Occipital lobe (tissue), 1 donor: ENCODE measurements at regions not wholly inside any gene's neighbourhood (a gene's known extent, or its start where the extent isn't known, plus 50 kb on each side); places are given as distances from the start of the nearest gene placed in this dataset.
"Not testable (repeated sequence)": the region's sequence is repeated elsewhere in the genome, so short reads cannot be mapped to it uniquely, and the experiment has no call there.

Experiments
- DNase-seq: peaks from one replicate; lab custom pipeline; 2025; lab: John Stamatoyannopoulos, UW

- DNase-seq = no peak
Measured at GRCh38 chr9:78713614-78714405, 416.9 kb downstream of the PSAT1 start.

GRCh38 chr9:78714576-78714975 is 417.7 kb downstream of the PSAT1 start:
- no peak for DNase-seq

GRCh38 chr9:78719029-78719428 is 422.1 kb downstream of the PSAT1 start:
- not testable (repeated sequence) for DNase-seq

DNA sequence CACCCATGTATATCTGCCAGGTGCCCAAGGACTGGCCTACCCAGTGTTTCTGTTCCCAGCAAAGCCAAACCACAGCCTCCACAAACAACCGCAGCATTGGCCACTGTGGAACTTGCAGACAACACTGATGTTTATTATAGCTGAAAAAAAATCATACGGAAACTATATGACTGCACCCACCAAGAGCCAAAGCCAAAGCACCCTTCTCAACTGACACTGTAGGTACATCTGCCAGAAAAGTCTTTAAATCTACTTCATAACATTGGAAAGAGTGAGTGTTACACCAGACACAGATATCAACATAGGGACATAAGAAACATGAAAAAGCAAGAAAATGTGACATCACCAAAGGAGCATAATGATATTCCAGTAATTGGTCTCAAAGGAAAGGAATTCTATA is 428.0 kb downstream of the PSAT1 start:
- DNase-seq = no peak

- DNase-seq = no peak
Measured at GRCh38 chr9:78725503-78725902, 428.6 kb downstream of the PSAT1 start.

- no peak for DNase-seq
Measured at GRCh38 chr9:78745331-78745730, 448.4 kb downstream of the PSAT1 start.

- DNase-seq = no peak
Measured at GRCh38 chr9:78746010-78746409, 449.1 kb downstream of the PSAT1 start.

- no peak for DNase-seq
Measured at GRCh38 chr9:78753039-78753438, 456.1 kb downstream of the PSAT1 start.

DNA sequence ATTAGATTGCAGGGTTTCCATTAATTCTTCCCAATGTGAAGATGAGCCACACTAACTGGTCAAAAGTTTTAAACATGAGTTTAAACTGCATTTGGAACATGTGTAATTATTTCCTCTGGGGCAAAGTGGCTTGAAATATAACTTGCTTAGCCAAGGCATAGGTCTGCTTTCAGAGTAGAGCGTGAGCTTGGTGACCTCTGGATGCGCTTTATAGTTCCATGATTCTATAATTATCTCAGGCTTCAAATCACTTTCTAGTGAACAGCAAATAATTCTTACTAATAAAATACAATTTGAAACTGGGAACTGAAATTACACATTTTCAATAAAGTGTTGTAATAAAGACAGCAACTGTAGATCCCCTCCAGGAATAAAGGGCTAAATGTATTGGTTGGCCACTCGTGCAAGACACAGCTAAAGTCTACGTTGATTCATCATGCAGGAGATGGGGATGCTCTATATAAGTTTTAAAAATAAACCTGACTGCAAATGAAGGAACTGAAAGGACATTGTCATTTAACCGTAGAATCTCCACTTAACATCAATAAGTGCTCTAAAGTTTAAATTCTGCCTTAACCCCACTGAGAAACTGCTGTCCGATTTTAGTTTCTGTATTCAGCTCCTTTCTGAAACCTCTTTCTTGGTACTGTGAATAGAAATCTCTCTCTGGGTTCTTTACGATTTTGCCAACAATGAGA is 460.0 kb downstream of the PSAT1 start:
- DNase-seq = no peak

- DNase-seq = no peak
Measured at GRCh38 chr9:78763424-78763823, 466.5 kb downstream of the PSAT1 start.

DNA sequence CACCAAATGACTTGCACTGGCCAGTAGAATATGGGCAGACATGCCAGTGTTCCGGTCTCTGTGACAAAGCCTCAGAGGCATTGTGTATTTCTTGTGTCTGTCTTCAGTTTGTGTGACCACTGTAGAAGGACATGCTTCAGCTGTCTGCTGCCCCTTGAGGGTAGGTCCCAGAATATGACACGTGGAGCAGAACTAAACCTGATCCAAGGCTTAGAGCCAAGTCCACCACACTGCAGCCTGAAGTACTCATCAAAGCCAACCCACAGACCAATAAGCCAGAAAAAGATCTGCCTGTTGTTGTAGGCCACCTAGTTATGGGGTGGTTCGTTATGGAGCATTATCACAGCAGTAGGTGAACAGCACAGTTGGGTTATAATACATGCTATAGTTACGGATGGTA is 468.9 kb downstream of the PSAT1 start:
- no peak for DNase-seq

DNA sequence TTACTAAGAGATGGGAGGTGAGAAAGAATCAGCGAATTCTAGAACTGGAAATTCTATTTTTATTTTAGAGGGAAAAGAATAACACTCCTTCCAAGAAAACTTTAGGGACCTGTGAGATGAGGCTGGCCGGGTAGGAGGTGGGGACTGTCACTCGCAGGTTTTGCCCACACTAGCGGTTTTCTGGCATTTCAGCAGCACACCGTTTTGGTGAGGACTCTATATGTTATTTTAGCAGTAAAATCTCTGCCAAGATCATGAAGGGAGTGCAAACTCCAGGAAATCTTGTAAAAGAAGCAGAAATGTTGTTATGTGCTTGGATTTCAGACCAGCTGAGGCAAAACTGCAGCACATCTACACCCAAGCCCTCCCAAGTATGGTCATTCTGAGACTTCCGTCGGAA is 470.6 kb downstream of the PSAT1 start:
- DNase-seq = peak; percentile 36

- no peak for DNase-seq
Measured at GRCh38 chr9:78769690-78770089, 472.8 kb downstream of the PSAT1 start.

GRCh38 chr9:78775211-78775610 is 478.3 kb downstream of the PSAT1 start:
- no peak for DNase-seq

- DNase-seq = no peak
Measured at GRCh38 chr9:78775696-78776295, 478.9 kb downstream of the PSAT1 start.

- DNase-seq = no peak
Measured at GRCh38 chr9:78777747-78778146, 480.8 kb downstream of the PSAT1 start.

- DNase-seq = no peak
Measured at GRCh38 chr9:78778318-78778717, 481.4 kb downstream of the PSAT1 start.

GRCh38 chr9:78778861-78779374 is 482.0 kb downstream of the PSAT1 start:
- DNase-seq = no peak

DNA sequence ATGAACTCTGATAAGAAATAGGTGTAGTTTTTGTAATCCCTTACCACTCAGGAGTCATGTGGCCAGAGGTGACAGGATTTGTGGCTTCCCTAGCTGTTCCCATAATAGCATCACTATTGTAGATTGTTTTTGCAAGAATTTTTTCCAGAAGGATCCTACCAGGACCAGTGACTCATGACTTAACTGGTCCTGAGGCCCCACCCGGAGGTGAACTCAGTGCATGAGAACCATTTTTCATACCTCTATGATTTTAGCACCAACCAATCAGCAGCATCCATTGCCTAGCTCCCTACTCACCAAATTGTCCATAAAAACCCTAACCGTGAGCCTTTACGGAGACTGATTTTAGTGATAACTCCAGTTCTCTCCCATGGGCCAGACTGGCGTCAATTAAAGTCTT is 484.8 kb downstream of the PSAT1 start:
- DNase-seq = no peak

- no peak for DNase-seq
Measured at GRCh38 chr9:78782234-78782633, 485.3 kb downstream of the PSAT1 start.

GRCh38 chr9:78782858-78783257 is 485.9 kb downstream of the PSAT1 start:
- no peak for DNase-seq

DNA sequence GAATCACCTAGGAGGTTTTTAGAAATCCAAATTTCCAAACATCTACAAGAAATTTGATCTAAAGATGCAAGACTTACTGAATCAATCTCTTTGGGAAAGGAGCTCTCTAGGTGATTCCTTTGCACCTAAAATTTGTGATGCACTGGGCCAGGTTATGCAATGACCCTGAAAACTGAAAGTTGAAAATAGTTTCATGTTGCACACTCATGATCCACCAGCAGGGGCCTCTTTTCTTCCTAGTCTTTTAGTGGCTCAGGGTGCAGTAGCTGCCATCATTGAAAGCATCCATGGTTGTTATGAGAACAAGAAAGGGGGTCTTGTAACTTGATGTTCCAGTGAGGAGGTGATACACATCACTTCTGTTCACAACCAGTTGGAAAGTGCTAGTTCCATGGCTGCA is 486.8 kb downstream of the PSAT1 start:
- DNase-seq = no peak
